ENCODE measurements at regions not wholly inside any gene's neighbourhood (a gene's known extent, or its start where the extent isn't known, plus 50 kb on each side); places are given as distances from the start of the nearest gene placed in this dataset.
A peak's percentile ranks its signal among the peaks of the same experiment; 100 is the strongest.

DNA sequence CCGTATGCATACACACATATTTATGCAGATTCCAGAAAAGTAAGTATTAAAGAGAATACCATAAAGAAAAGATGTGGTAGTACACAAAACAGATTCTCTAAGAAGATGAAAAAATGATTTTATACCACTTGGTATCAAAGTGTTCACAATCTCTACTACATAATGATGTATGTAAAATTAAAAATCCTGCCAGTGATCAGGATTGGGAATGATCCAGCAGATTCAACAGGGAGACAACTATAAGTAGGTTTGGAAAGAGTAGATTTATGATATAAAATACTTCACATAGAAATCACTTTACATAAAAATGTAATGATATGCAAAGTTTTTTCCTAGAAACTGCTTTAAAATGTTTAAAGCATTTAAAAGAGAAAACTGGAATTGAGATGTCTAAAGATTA is 447.0 kb downstream of the CNTNAP4 start:
- FAIRE-seq (no peak), DNase-seq (ENCODE audit: low read depth) (no peak)
- Histone ChIP-seq H3K4me3 (ENCODE audit: low read depth, low read length) (no peak overlapping the region), H3K27me3 (ENCODE audit: control insufficient read depth, insufficient read depth, low read length) (no peaks in the 10 kb centered on the region), H3K36me3 (ENCODE audit: control insufficient read depth, insufficient read depth, low read length) (no peaks in the 10 kb centered on the region)
- TF ChIP-seq, protein P1, sequence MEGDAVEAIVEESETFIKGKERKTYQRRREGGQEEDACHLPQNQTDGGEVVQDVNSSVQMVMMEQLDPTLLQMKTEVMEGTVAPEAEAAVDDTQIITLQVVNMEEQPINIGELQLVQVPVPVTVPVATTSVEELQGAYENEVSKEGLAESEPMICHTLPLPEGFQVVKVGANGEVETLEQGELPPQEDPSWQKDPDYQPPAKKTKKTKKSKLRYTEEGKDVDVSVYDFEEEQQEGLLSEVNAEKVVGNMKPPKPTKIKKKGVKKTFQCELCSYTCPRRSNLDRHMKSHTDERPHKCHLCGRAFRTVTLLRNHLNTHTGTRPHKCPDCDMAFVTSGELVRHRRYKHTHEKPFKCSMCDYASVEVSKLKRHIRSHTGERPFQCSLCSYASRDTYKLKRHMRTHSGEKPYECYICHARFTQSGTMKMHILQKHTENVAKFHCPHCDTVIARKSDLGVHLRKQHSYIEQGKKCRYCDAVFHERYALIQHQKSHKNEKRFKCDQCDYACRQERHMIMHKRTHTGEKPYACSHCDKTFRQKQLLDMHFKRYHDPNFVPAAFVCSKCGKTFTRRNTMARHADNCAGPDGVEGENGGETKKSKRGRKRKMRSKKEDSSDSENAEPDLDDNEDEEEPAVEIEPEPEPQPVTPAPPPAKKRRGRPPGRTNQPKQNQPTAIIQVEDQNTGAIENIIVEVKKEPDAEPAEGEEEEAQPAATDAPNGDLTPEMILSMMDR (IDR thresholded peaks at IDR 0.05; ENCODE audit: insufficient read depth, low read length, severe bottlenecking) = no peak

DNA sequence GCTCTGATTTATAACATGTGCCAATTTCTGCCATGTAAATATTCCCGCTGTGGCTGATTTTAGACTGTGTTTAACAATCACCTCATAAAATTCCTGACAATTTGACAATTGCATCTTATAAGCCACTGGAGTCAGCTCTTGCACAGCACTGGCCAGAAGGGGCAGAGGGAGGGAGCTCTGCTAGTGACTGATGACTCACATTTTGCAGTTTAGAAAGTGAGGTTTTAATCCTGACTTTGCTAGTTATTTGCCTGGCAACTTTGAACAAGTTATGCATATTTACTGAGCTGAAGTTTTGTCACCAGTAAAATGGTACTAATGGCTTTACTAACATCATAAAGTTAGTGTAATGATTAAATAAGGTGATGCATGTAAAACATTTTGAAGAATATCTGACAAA is 452.3 kb downstream of the CNTNAP4 start:
- peak; percentile 7 for DNase-seq (ENCODE audit: low read depth)
- no peak for FAIRE-seq
- Histone ChIP-seq H3K36me3 (ENCODE audit: control insufficient read depth, insufficient read depth, low read length) (no peaks in the 10 kb centered on the region), H3K27me3 (ENCODE audit: control insufficient read depth, insufficient read depth, low read length) (no peaks in the 10 kb centered on the region), H3K4me3 (ENCODE audit: low read depth, low read length) (no peak overlapping the region)
- TF ChIP-seq, protein P1 (IDR thresholded peaks at IDR 0.05; ENCODE audit: insufficient read depth, low read length, severe bottlenecking) = no peak

DNA sequence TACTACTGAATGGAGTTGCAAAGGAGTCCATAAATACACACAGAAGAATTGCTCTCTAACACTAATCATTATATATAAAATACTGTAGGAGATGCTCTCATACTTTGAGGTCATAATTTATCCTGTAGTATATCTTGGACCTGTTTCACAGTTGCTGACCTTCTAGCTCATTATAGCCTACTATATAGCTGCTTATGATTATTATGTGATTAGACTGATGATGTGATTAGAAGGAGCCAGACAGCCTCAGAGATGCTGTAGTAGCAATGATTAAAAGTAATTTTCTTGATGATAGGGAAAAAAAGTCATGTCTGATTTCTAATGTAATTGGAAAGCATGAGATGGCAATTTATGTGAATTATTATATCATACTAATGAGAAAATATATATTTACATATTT is 455.7 kb downstream of the CNTNAP4 start:
- no peak overlapping the region for H3K4me3 ChIP-seq (ENCODE audit: low read depth, low read length)
- TF ChIP-seq, protein P1 (IDR thresholded peaks at IDR 0.05; ENCODE audit: insufficient read depth, low read length, severe bottlenecking) = no peak
- DNase-seq (ENCODE audit: low read depth) (no peak), FAIRE-seq (no peak)
- no peaks in the 10 kb centered on the region for H3K36me3 ChIP-seq (ENCODE audit: control insufficient read depth, insufficient read depth, low read length)
- H3K27me3 ChIP-seq (ENCODE audit: control insufficient read depth, insufficient read depth, low read length) = no peaks in the 10 kb centered on the region

DNA sequence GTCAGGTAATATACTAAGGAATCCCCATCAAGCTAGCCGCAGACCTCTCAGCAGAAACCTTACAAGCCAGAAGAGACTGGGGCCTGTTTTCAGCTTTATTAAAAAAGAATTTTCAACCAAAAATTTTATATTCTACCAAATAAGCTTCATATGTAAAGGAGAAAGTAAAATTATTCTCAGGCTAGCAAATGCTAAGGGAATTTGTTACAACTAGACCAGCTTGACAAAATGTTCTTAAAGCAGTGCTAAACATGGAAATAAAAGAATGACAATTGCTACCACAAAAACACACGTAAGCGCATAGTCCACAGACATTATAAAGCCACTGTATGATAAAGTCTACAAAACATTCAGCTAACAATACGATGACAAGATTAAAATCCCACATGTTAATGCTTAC is 449.4 kb upstream of the MON1B start:
- H3K4me3 ChIP-seq (ENCODE audit: low read depth, low read length) = no peak overlapping the region
- DNase-seq (ENCODE audit: low read depth) (no peak), FAIRE-seq (no peak)
- H3K27me3 ChIP-seq (ENCODE audit: control insufficient read depth, insufficient read depth, low read length) = no peaks in the 10 kb centered on the region
- TF ChIP-seq, protein P1 (IDR thresholded peaks at IDR 0.05; ENCODE audit: insufficient read depth, low read length, severe bottlenecking) = no peak
- H3K36me3 ChIP-seq (ENCODE audit: control insufficient read depth, insufficient read depth, low read length) = no peaks in the 10 kb centered on the region

DNA sequence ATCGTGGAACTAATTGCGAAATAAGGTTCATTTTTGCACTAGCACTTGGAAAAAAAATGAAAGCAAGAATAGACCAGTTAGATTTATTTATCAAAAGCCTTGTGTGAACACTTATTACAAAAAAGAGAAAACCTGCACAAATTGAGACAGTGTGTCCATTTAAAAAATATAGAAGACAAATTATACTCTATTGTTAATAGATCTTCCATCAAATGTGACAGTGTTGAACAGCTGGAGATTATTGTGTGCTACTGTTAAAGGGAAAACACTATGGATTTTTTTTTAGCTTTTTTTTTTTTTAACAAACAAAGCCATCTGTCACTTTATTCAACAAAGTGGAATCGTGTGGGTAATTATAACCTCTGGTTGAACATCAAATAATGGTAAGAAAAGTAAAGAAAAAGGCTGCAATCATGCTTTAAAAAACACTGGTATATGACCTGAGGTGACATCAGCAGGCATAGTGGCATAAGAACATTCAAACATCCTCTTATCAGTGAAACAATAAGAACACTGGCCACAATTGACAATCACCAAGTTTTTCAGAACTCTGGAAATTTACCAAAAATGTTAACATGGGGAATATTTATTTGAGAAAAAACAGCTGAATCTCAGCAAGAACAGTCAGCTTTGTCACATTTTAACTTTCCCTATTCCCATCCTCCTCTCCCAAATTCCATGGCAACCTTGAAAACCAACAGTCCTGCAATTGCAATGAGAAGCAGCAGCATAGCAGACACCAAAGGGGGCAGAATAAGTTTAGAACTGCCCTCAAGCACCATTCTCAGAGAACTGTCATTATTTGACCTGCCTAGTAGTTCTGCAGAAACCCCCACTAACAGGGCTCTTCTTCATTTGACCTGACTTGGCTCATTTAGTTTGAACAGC is 442.3 kb upstream of the MON1B start:
- Histone ChIP-seq H3K4me3 (ENCODE audit: low read depth, low read length) (no peak overlapping the region), H3K27me3 (ENCODE audit: control insufficient read depth, insufficient read depth, low read length) (no peaks in the 10 kb centered on the region), H3K36me3 (ENCODE audit: control insufficient read depth, insufficient read depth, low read length) (no peaks in the 10 kb centered on the region)
- no peak for DNase-seq (ENCODE audit: low read depth)
- no peak for FAIRE-seq
- TF ChIP-seq, protein P1 (IDR thresholded peaks at IDR 0.05; ENCODE audit: insufficient read depth, low read length, severe bottlenecking) = no peak

Measured in bronchial epithelial cell (primary cell).